GM18507 (cell line): ENCODE measurements at regions not wholly inside any gene's neighbourhood (a gene's known extent, or its start where the extent isn't known, plus 50 kb on each side); places are given as distances from the start of the nearest gene placed in this dataset.
"Not testable (repeated sequence)": the region's sequence is repeated elsewhere in the genome, so short reads cannot be mapped to it uniquely, and the experiment has no call there.

ENCODE experiments used
- DNase-seq: peaks from one replicate; pipeline ENCODE4 v3.0.0; 2011; ENCODE audit warnings: low read depth; ENCODE audit not compliant: insufficient read length; ENCODE audit errors: extremely low spot score
- FAIRE-seq: peaks from 2 replicates; lab custom pipeline; 2011; peaks lifted over from hg19 to GRCh38; lab: Jason Lieb, UNC

- not testable (repeated sequence) for DNase-seq, FAIRE-seq
Observed at GRCh38 chr4:128620279-128620965, 189.1 kb upstream of the JADE1 start.

GRCh38 chr4:128615197-128615596 lies 194.3 kb upstream of the JADE1 start:
- DNase-seq = no peak
- FAIRE-seq = no peak

GRCh38 chr4:128608006-128608405 lies 201.5 kb upstream of the JADE1 start:
- FAIRE-seq (no peak), DNase-seq (no peak)

GRCh38 chr4:128606173-128606572 lies 203.3 kb upstream of the JADE1 start:
- no peak for FAIRE-seq

GRCh38 chr4:128604840-128605239 lies 204.7 kb upstream of the JADE1 start:
- FAIRE-seq (no peak), DNase-seq (no peak)

More at GRCh38 chr4:128606173-128606572, 203.3 kb upstream of the JADE1 start:
- no peak for DNase-seq

GRCh38 chr4:128604204-128604603 lies 205.3 kb upstream of the JADE1 start:
- DNase-seq (no peak), FAIRE-seq (no peak)

GRCh38 chr4:128603081-128603480 lies 206.4 kb upstream of the JADE1 start:
- no peak for FAIRE-seq
- DNase-seq = no peak

- FAIRE-seq (no peak), DNase-seq (no peak)
Observed at GRCh38 chr4:128601991-128602695, 207.4 kb upstream of the JADE1 start.

- FAIRE-seq (no peak), DNase-seq (no peak)
Observed at GRCh38 chr4:128600996-128601871, 208.3 kb upstream of the JADE1 start.

- DNase-seq = no peak
- FAIRE-seq = no peak
Observed at GRCh38 chr4:128600410-128600809, 209.1 kb upstream of the JADE1 start.

GRCh38 chr4:128597500-128597899 lies 212.0 kb upstream of the JADE1 start:
- no peak for FAIRE-seq
- DNase-seq = no peak

- FAIRE-seq (no peak), DNase-seq (no peak)
Observed at GRCh38 chr4:128596853-128597252, 212.6 kb upstream of the JADE1 start.

- FAIRE-seq (no peak), DNase-seq (no peak)
Observed at GRCh38 chr4:128596115-128596514, 213.4 kb upstream of the JADE1 start.

- FAIRE-seq = no peak
- DNase-seq = no peak
Observed at GRCh38 chr4:128591482-128591881, 218.0 kb upstream of the JADE1 start.

GRCh38 chr4:128590773-128591172 lies 218.7 kb upstream of the JADE1 start:
- DNase-seq (no peak), FAIRE-seq (no peak)

GRCh38 chr4:128590034-128590740 lies 219.3 kb upstream of the JADE1 start:
- no peak for FAIRE-seq
- no peak for DNase-seq

- DNase-seq (no peak), FAIRE-seq (no peak)
Observed at GRCh38 chr4:128589384-128589965, 220.0 kb upstream of the JADE1 start.

GRCh38 chr4:128587382-128587781 lies 222.1 kb upstream of the JADE1 start:
- DNase-seq = no peak
- no peak for FAIRE-seq
